ENCODE measurements at regions not wholly inside any gene's neighbourhood (a gene's known extent, or its start where the extent isn't known, plus 50 kb on each side); places are given as distances from the start of the nearest gene placed in this dataset.

DNA sequence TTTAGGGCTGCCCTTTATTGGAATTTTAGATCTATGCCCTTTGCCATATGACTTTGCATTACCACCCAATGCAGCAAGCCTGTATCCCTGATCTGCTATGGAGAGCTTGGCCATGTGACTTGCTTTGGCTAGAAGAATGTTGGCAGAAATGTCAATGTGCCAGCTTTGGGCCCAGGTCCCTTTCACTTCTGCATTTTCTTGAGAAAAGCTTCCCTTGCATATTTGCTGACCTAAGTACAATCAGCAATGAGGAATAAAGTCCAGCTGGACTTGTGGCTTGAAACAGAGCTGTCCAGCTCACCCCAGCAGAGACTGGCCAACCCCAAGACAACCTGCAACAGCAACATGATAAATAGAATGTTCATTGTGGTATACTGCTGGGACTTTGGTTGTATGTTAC is 135.9 kb downstream of the PAH start:
- H3K4me1 ChIP-seq (ENCODE audit: control insufficient read depth in 2 of 2, insufficient read depth in 2 of 2, low read length in 1 of 2): no peaks in the 10 kb centered on the region

GRCh38 chr12:102776041-102776440 is 141.0 kb downstream of the PAH start:
- WGBS, 2 donors: 50 to 68% methylated on average over 2 of the region's 2 CpGs

More for the DNA sequence above, 135.9 kb downstream of the PAH start:
- Histone ChIP-seq H3K36me3 (ENCODE audit: control insufficient read depth in 2 of 2, insufficient read depth in 2 of 2, low read length in 1 of 2) (no peaks in the 10 kb centered on the region), H3K27me3 (ENCODE audit: control insufficient read depth in 1 of 2, insufficient read depth in 2 of 2, low read length in 2 of 2) (peaks cover 0 to 4% of the 10 kb centered on the region in 2 donors), H3K4me3 (ENCODE audit: low read depth in 1 of 2, low read length in 2 of 2) (no peak overlapping the region), H3K27ac (ENCODE audit: low read depth in 2 of 2, low read length in 1 of 2) (no peak overlapping the region), H3K9me3 (ENCODE audit: control insufficient read depth in 2 of 2, insufficient read depth in 1 of 2, low read depth in 1 of 2, low read length in 1 of 2) (no peaks in the 10 kb centered on the region)

GRCh38 chr12:102769323-102769916 is 147.6 kb downstream of the PAH start:
- Histone ChIP-seq H3K4me3 (ENCODE audit: low read depth in 1 of 2, low read length in 2 of 2) (no peak overlapping the region), H3K9me3 (ENCODE audit: control insufficient read depth in 2 of 2, insufficient read depth in 1 of 2, low read depth in 1 of 2, low read length in 1 of 2) (no peaks in the 10 kb centered on the region), H3K36me3 (ENCODE audit: control insufficient read depth in 2 of 2, insufficient read depth in 2 of 2, low read length in 1 of 2) (no peaks in the 10 kb centered on the region), H3K27ac (ENCODE audit: low read depth in 2 of 2, low read length in 1 of 2) (no peak overlapping the region), H3K27me3 (ENCODE audit: control insufficient read depth in 1 of 2, insufficient read depth in 2 of 2, low read length in 2 of 2) (no peaks in the 10 kb centered on the region), H3K4me1 (ENCODE audit: control insufficient read depth in 2 of 2, insufficient read depth in 2 of 2, low read length in 1 of 2) (no peaks in the 10 kb centered on the region)
- 13 to 14% methylated on average over 6 of the region's 6 CpGs for WGBS, 2 donors

More at GRCh38 chr12:102776041-102776440, 141.0 kb downstream of the PAH start:
- Histone ChIP-seq H3K4me3 (ENCODE audit: low read depth in 1 of 2, low read length in 2 of 2) (no peak overlapping the region), H3K4me1 (ENCODE audit: control insufficient read depth in 2 of 2, insufficient read depth in 2 of 2, low read length in 1 of 2) (no peaks in the 10 kb centered on the region), H3K9me3 (ENCODE audit: control insufficient read depth in 2 of 2, insufficient read depth in 1 of 2, low read depth in 1 of 2, low read length in 1 of 2) (no peaks in the 10 kb centered on the region), H3K27me3 (ENCODE audit: control insufficient read depth in 1 of 2, insufficient read depth in 2 of 2, low read length in 2 of 2) (no peaks in the 10 kb centered on the region), H3K36me3 (ENCODE audit: control insufficient read depth in 2 of 2, insufficient read depth in 2 of 2, low read length in 1 of 2) (no peaks in the 10 kb centered on the region), H3K27ac (ENCODE audit: low read depth in 2 of 2, low read length in 1 of 2) (no peak overlapping the region)

DNA sequence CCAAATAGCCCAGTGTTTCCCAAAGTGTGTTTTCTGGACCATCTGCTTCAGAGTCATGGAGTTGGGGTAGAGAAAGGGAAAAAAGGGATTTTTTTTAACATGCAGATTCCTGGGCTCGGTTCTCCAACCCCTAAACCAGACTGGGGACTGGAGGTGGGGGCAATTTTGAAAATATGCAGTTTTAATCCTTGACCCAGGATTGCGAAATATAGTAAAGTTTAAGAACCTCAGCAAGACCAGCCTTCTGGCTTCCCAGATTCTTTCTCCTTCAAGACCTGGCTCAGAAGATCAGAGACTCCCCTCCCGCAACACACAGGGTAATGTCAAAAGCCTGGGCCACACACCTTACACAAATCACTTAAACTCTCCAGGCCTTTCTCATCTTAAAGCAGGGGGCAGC is 150.1 kb downstream of the PAH start:
- Histone ChIP-seq H3K27me3 (ENCODE audit: control insufficient read depth in 1 of 2, insufficient read depth in 2 of 2, low read length in 2 of 2) (no peaks in the 10 kb centered on the region), H3K27ac (ENCODE audit: low read depth in 2 of 2, low read length in 1 of 2) (no peak overlapping the region), H3K4me3 (ENCODE audit: low read depth in 1 of 2, low read length in 2 of 2) (no peak overlapping the region), H3K9me3 (ENCODE audit: control insufficient read depth in 2 of 2, insufficient read depth in 1 of 2, low read depth in 1 of 2, low read length in 1 of 2) (no peaks in the 10 kb centered on the region), H3K4me1 (ENCODE audit: control insufficient read depth in 2 of 2, insufficient read depth in 2 of 2, low read length in 1 of 2) (no peaks in the 10 kb centered on the region), H3K36me3 (ENCODE audit: control insufficient read depth in 2 of 2, insufficient read depth in 2 of 2, low read length in 1 of 2) (no peaks in the 10 kb centered on the region)
- WGBS, 2 donors: 85 to 88% methylated on average over 3 of the region's 3 CpGs

DNA sequence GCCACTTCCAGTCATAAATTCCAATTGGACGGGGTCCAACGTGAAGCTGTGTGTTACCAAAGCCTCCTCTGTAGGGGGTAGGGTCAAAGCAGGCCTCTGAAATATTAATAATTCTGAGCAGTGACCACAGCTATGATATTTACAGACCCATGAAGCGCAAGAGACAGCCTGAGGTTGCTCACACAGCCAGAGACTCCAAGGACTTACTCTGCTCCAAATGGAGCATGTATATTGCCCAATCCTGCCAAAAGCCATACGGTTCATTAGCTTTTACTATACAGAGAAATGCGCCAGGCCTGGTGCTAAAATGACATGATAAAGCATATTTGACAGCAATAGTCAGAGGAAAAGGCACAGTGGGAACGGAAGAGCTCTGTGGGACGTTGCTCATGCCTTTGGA is 151.3 kb downstream of the PAH start:
- no peaks in the 10 kb centered on the region for H3K9me3 ChIP-seq (ENCODE audit: control insufficient read depth in 2 of 2, insufficient read depth in 1 of 2, low read depth in 1 of 2, low read length in 1 of 2)
- H3K4me3 ChIP-seq (ENCODE audit: low read depth in 1 of 2, low read length in 2 of 2): no peak overlapping the region
- 70 to 72% methylated on average over 7 of the region's 7 CpGs for WGBS, 2 donors
- no peak overlapping the region for H3K27ac ChIP-seq (ENCODE audit: low read depth in 2 of 2, low read length in 1 of 2)
- H3K27me3 ChIP-seq (ENCODE audit: control insufficient read depth in 1 of 2, insufficient read depth in 2 of 2, low read length in 2 of 2): no peaks in the 10 kb centered on the region
- H3K4me1 ChIP-seq (ENCODE audit: control insufficient read depth in 2 of 2, insufficient read depth in 2 of 2, low read length in 1 of 2): no peaks in the 10 kb centered on the region
- no peaks in the 10 kb centered on the region for H3K36me3 ChIP-seq (ENCODE audit: control insufficient read depth in 2 of 2, insufficient read depth in 2 of 2, low read length in 1 of 2)

GRCh38 chr12:102763471-102763870 is 153.6 kb downstream of the PAH start:
- Histone ChIP-seq H3K27ac (ENCODE audit: low read depth in 2 of 2, low read length in 1 of 2) (no peak overlapping the region), H3K27me3 (ENCODE audit: control insufficient read depth in 1 of 2, insufficient read depth in 2 of 2, low read length in 2 of 2) (no peaks in the 10 kb centered on the region), H3K4me3 (ENCODE audit: low read depth in 1 of 2, low read length in 2 of 2) (no peak overlapping the region), H3K36me3 (ENCODE audit: control insufficient read depth in 2 of 2, insufficient read depth in 2 of 2, low read length in 1 of 2) (no peaks in the 10 kb centered on the region), H3K9me3 (ENCODE audit: control insufficient read depth in 2 of 2, insufficient read depth in 1 of 2, low read depth in 1 of 2, low read length in 1 of 2) (no peaks in the 10 kb centered on the region), H3K4me1 (ENCODE audit: control insufficient read depth in 2 of 2, insufficient read depth in 2 of 2, low read length in 1 of 2) (no peaks in the 10 kb centered on the region)
- WGBS, 2 donors: 58 to 62% methylated on average over 1 of the region's 1 CpG

GRCh38 chr12:102763061-102763460 is 154.0 kb downstream of the PAH start:
- no peak overlapping the region for H3K4me3 ChIP-seq (ENCODE audit: low read depth in 1 of 2, low read length in 2 of 2)
- 49 to 67% methylated on average over 4 of the region's 4 CpGs for WGBS, 2 donors
- H3K27me3 ChIP-seq (ENCODE audit: control insufficient read depth in 1 of 2, insufficient read depth in 2 of 2, low read length in 2 of 2): no peaks in the 10 kb centered on the region
- no peaks in the 10 kb centered on the region for H3K4me1 ChIP-seq (ENCODE audit: control insufficient read depth in 2 of 2, insufficient read depth in 2 of 2, low read length in 1 of 2)
- no peak overlapping the region for H3K27ac ChIP-seq (ENCODE audit: low read depth in 2 of 2, low read length in 1 of 2)
- H3K9me3 ChIP-seq (ENCODE audit: control insufficient read depth in 2 of 2, insufficient read depth in 1 of 2, low read depth in 1 of 2, low read length in 1 of 2): no peaks in the 10 kb centered on the region
- no peaks in the 10 kb centered on the region for H3K36me3 ChIP-seq (ENCODE audit: control insufficient read depth in 2 of 2, insufficient read depth in 2 of 2, low read length in 1 of 2)

- H3K4me1 ChIP-seq (ENCODE audit: control insufficient read depth in 2 of 2, insufficient read depth in 2 of 2, low read length in 1 of 2): no peaks in the 10 kb centered on the region
- H3K4me3 ChIP-seq (ENCODE audit: low read depth in 1 of 2, low read length in 2 of 2): no peak overlapping the region
- no peaks in the 10 kb centered on the region for H3K27me3 ChIP-seq (ENCODE audit: control insufficient read depth in 1 of 2, insufficient read depth in 2 of 2, low read length in 2 of 2)
- 79 to 84% methylated on average over 2 of the region's 2 CpGs for WGBS, 2 donors
- no peaks in the 10 kb centered on the region for H3K36me3 ChIP-seq (ENCODE audit: control insufficient read depth in 2 of 2, insufficient read depth in 2 of 2, low read length in 1 of 2)
- no peaks in the 10 kb centered on the region for H3K9me3 ChIP-seq (ENCODE audit: control insufficient read depth in 2 of 2, insufficient read depth in 1 of 2, low read depth in 1 of 2, low read length in 1 of 2)
- H3K27ac ChIP-seq (ENCODE audit: low read depth in 2 of 2, low read length in 1 of 2): no peak overlapping the region
Measured at GRCh38 chr12:102760322-102760721, 156.7 kb downstream of the PAH start.

- Histone ChIP-seq H3K9me3 (ENCODE audit: control insufficient read depth in 2 of 2, insufficient read depth in 1 of 2, low read depth in 1 of 2, low read length in 1 of 2) (no peaks in the 10 kb centered on the region), H3K27ac (ENCODE audit: low read depth in 2 of 2, low read length in 1 of 2) (no peak overlapping the region), H3K36me3 (ENCODE audit: control insufficient read depth in 2 of 2, insufficient read depth in 2 of 2, low read length in 1 of 2) (no peaks in the 10 kb centered on the region), H3K4me3 (ENCODE audit: low read depth in 1 of 2, low read length in 2 of 2) (no peak overlapping the region), H3K4me1 (ENCODE audit: control insufficient read depth in 2 of 2, insufficient read depth in 2 of 2, low read length in 1 of 2) (no peaks in the 10 kb centered on the region), H3K27me3 (ENCODE audit: control insufficient read depth in 1 of 2, insufficient read depth in 2 of 2, low read length in 2 of 2) (peaks cover 0 to 2% of the 10 kb centered on the region in 2 donors)
- 58 to 68% methylated on average over 2 of the region's 2 CpGs for WGBS, 2 donors
Measured at GRCh38 chr12:102759466-102759865, 157.6 kb downstream of the PAH start.

DNA sequence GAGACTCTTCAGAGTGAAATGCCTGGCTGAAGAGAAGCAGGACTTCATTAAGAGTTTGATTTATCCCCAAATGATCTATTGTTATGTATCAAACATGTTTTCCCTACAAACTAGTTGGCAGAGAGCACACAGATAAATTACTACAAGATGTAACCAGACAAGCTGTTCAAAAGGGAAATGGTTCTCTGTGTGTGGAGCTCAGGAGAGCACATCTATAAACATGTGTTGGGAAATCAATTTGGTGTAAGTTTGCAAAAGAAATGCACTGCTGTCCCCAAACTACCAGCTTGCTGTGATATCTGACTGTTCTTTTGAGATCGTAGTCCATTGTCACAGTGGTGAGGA is 159.2 kb downstream of the PAH start:
- H3K4me1 ChIP-seq (ENCODE audit: control insufficient read depth in 2 of 2, insufficient read depth in 2 of 2, low read length in 1 of 2): no peaks in the 10 kb centered on the region
- no peaks in the 10 kb centered on the region for H3K9me3 ChIP-seq (ENCODE audit: control insufficient read depth in 2 of 2, insufficient read depth in 1 of 2, low read depth in 1 of 2, low read length in 1 of 2)
- 77 to 79% methylated on average over 1 of the region's 1 CpG for WGBS, 2 donors
- H3K36me3 ChIP-seq (ENCODE audit: control insufficient read depth in 2 of 2, insufficient read depth in 2 of 2, low read length in 1 of 2): no peaks in the 10 kb centered on the region
- no peak overlapping the region for H3K4me3 ChIP-seq (ENCODE audit: low read depth in 1 of 2, low read length in 2 of 2)
- peaks cover 0 to 2% of the 10 kb centered on the region in 2 donors for H3K27me3 ChIP-seq (ENCODE audit: control insufficient read depth in 1 of 2, insufficient read depth in 2 of 2, low read length in 2 of 2)
- H3K27ac ChIP-seq (ENCODE audit: low read depth in 2 of 2, low read length in 1 of 2): no peak overlapping the region

Measured in esophagus (tissue), 2 donors.